ENCODE measurements at regions not wholly inside any gene's neighbourhood (a gene's known extent, or its start where the extent isn't known, plus 50 kb on each side); places are given as distances from the start of the nearest gene placed in this dataset.

DNA sequence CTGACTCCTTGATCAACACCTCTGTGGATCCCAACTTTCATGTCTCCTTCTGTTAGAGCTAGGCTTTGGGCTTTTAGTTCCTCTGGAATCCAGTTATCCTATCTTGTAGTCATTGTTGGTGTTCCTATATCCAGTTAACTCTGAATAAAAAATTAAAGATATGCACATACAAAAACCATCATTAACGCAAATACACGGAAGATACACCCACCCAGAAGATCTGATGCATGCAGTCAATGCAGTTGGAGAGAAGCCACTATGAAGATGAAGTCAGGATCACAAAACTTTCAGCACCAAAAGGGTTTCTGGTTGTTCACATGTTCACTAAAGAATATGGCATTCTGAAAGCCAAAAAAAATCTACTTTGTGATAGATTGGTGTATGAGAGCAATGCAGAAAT lies 123.6 kb upstream of the LHX8 start:
- WGBS, 5 donors = 80 to 85% (median 81%) methylated on average over 2 of the region's 2 CpGs
- TF ChIP-seq, protein P1, sequence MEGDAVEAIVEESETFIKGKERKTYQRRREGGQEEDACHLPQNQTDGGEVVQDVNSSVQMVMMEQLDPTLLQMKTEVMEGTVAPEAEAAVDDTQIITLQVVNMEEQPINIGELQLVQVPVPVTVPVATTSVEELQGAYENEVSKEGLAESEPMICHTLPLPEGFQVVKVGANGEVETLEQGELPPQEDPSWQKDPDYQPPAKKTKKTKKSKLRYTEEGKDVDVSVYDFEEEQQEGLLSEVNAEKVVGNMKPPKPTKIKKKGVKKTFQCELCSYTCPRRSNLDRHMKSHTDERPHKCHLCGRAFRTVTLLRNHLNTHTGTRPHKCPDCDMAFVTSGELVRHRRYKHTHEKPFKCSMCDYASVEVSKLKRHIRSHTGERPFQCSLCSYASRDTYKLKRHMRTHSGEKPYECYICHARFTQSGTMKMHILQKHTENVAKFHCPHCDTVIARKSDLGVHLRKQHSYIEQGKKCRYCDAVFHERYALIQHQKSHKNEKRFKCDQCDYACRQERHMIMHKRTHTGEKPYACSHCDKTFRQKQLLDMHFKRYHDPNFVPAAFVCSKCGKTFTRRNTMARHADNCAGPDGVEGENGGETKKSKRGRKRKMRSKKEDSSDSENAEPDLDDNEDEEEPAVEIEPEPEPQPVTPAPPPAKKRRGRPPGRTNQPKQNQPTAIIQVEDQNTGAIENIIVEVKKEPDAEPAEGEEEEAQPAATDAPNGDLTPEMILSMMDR (IDR thresholded peaks at IDR 0.05 in 8 of 11, conservative IDR thresholded peaks at IDR 0.05 in 3 of 11) = no peak
- TF ChIP-seq POLR2AphosphoS5 (IDR thresholded peaks at IDR 0.05) (no peak), POLR2A (IDR thresholded peaks at IDR 0.05) (no peak)
- no peak for DNase-seq

DNA sequence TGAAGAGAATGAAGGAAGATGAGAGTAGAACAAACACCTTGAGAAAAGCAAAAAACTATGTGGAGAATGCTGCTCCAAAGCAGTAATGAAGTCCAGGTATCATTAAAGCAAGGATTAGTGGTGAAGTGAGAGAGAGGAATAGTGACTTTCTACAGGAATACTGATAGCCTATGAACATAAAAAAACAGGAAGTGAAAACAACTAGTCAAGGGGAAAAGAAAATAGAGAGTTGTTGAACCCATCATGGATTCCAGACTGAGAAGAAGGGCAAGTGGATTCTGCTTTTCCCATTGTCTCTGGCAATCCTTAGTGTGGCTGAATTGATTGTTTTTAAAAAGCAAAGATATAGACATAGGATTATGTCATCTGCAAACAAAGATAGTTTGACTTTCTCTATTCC lies 119.9 kb upstream of the LHX8 start:
- H3K4me1 ChIP-seq = no peaks in the 10 kb centered on the region
- peaks cover 0 to 20% (median 0%) of the 10 kb centered on the region in 8 donors for H3K9me3 ChIP-seq
- no peak for DNase-seq
- intact Hi-C loops (cut with DNase I; ENCODE audit: low total_unique reads) = no loop called here
- H3K4me3 ChIP-seq = no peak overlapping the region
- H3K36me3 ChIP-seq = no peaks in the 10 kb centered on the region
- no peak overlapping the region for H3K27ac ChIP-seq
- TF ChIP-seq POLR2AphosphoS5 (IDR thresholded peaks at IDR 0.05) (no peak), POLR2A (IDR thresholded peaks at IDR 0.05) (no peak)
- TF ChIP-seq, protein P1 (IDR thresholded peaks at IDR 0.05 in 8 of 11, conservative IDR thresholded peaks at IDR 0.05 in 3 of 11) = no peak
- H3K27me3 ChIP-seq (replicated peaks in 1 of 7) = no peaks in the 10 kb centered on the region

More for the DNA sequence above, 123.6 kb upstream of the LHX8 start:
- H3K4me1 ChIP-seq = no peaks in the 10 kb centered on the region
- no peaks in the 10 kb centered on the region for H3K27me3 ChIP-seq (replicated peaks in 1 of 7)
- intact Hi-C loops (cut with DNase I; ENCODE audit: low total_unique reads) = no loop called here
- H3K9me3 ChIP-seq = no peaks in the 10 kb centered on the region
- H3K4me3 ChIP-seq = no peak overlapping the region
- no peak overlapping the region for H3K27ac ChIP-seq
- H3K36me3 ChIP-seq = no peaks in the 10 kb centered on the region

DNA sequence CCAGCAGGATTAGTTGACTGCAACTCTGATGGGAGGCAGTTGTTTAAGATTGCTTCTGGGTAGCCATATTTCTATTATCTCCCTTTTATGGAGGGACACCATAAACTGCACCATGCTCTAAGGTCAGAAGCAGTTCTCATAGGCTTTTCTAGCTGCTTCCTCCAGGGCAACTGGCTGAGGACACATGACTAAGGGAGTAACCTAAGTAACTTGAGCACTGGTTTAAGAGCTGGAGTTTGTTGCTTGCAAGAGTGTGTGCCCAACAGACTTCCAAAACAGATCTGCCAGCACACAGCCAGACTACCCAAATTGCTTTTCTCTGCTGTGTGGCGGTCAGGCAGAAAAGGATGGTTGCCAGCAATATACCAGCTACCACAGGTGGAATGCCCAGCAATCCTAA lies 111.2 kb upstream of the LHX8 start:
- peaks cover 0 to 13% (median 4%) of the 10 kb centered on the region in 8 donors for H3K9me3 ChIP-seq
- WGBS, 5 donors = 76 to 91% (median 86%) methylated on average over 1 of the region's 1 CpG
- TF ChIP-seq, protein P1 (IDR thresholded peaks at IDR 0.05 in 8 of 11, conservative IDR thresholded peaks at IDR 0.05 in 3 of 11) = no peak
- TF ChIP-seq POLR2A (IDR thresholded peaks at IDR 0.05) = no peak
- TF ChIP-seq POLR2AphosphoS5 (IDR thresholded peaks at IDR 0.05) = no peak
- no peak for DNase-seq
- no peaks in the 10 kb centered on the region for H3K36me3 ChIP-seq
- no peak overlapping the region for H3K4me3 ChIP-seq
- intact Hi-C loops (cut with DNase I; ENCODE audit: low total_unique reads) = no loop called here
- H3K4me1 ChIP-seq = no peaks in the 10 kb centered on the region
- H3K27ac ChIP-seq = no peak overlapping the region
- H3K27me3 ChIP-seq (replicated peaks in 1 of 7) = no peaks in the 10 kb centered on the region

DNA sequence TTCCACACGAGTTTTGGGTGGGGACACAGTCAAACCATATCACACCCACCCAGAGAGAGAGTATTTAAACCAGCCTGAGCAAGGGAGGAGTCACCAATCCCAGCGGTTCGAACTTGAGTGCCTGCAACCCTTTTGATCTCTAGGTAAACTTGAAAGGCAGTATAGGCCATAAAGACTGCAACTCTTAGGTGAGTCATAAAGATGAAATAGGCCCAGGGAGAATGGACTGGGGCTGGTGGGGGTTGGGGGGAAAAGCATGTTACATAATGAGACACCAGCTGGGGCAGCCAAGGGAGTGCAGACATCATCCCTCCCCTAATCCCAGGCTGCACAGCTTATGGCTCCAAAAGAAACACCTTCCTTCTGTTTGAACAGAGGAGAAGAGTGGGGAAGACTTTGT lies 99.8 kb upstream of the LHX8 start:
- no peaks in the 10 kb centered on the region for H3K36me3 ChIP-seq
- TF ChIP-seq POLR2AphosphoS5 (IDR thresholded peaks at IDR 0.05) (no peak), POLR2A (IDR thresholded peaks at IDR 0.05) (no peak)
- TF ChIP-seq, protein P1 (IDR thresholded peaks at IDR 0.05 in 8 of 11, conservative IDR thresholded peaks at IDR 0.05 in 3 of 11) = no peak
- H3K27me3 ChIP-seq (replicated peaks in 1 of 7) = no peaks in the 10 kb centered on the region
- 57 to 70% (median 62%) methylated on average over 3 of the region's 3 CpGs for WGBS, 5 donors
- peaks cover 0 to 84% (median 48%) of the 10 kb centered on the region in 8 donors for H3K9me3 ChIP-seq
- no peaks in the 10 kb centered on the region for H3K4me1 ChIP-seq
- intact Hi-C loops (cut with DNase I; ENCODE audit: low total_unique reads) = no loop called here
- no peak for DNase-seq
- H3K27ac ChIP-seq = no peak overlapping the region
- H3K4me3 ChIP-seq = no peak overlapping the region

All from spleen (tissue), 11 donors.